Ovary (tissue), 7 donors: ENCODE measurements at regions not wholly inside any gene's neighbourhood (a gene's known extent, or its start where the extent isn't known, plus 50 kb on each side); places are given as distances from the start of the nearest gene placed in this dataset.

Experiments
- DNase-seq, 5 donors: peaks; one replicate each; pipeline ENCODE4 v3.0.0-alpha.2; 2019 to 2020
- H3K27ac ChIP-seq, 2 donors: fragments of 200-600 bp; one replicate each; pipeline versions ENCODE4 v1.5.1 to v1.8.0; 2019 to 2022
- H3K27me3 ChIP-seq: fragments of 200-600 bp; one replicate; pipeline ENCODE4 v1.8.0; 2022
- H3K36me3 ChIP-seq: fragments of 200-600 bp; sonication (generic); one replicate; pipeline ENCODE4 v1.5.1; 2019
- H3K4me1 ChIP-seq: one replicate; pipeline ENCODE4 v1.8.1; 2013; ENCODE audit warnings: mild to moderate bottlenecking, moderate library complexity; ENCODE audit not compliant: insufficient read depth
- H3K4me3 ChIP-seq: fragments of 200-600 bp; sonication (generic); one replicate; pipeline ENCODE4 v1.5.1; 2017
- H3K9me3 ChIP-seq, 2 donors: fragments of 200-600 bp in 1 of 2; sonication (generic) in 1 of 2; one replicate each; pipeline versions ENCODE4 v1.5.1 to v1.8.1; 2013 to 2019; ENCODE audit warnings: mild to moderate bottlenecking in 1 of 2, moderate library complexity in 1 of 2
- EP300 ChIP-seq: sonication (generic); formaldehyde crosslinking; IDR thresholded peaks from one replicate; pipeline ENCODE4 v1.6.1; 2017; ENCODE audit warnings: antibody characterized with exemption
- POLR2A ChIP-seq: fragments of 450-650 bp; IDR thresholded peaks from one replicate; pipeline ENCODE4 v1.6.1; 2017; ENCODE audit warnings: antibody characterized with exemption, mild to moderate bottlenecking, moderate library complexity
- WGBS, 3 donors: extraction: QIAGEN DNeasy Blood & Tissue Kit in 1 of 3; methylation state at CpG; one replicate each; pipeline versions ENCODE4 v1.1.5 to v1.1.7; 2013 to 2017; 5-methylcytosine and 5-hydroxymethylcytosine counted together
- intact Hi-C, 4 donors: fragments of 100-400 bp; cut with DNase I; formaldehyde crosslinking; loops; one replicate each; pipeline versions ENCODE4 v1.11.0 to v1.15.1; 2022 to 2023
- TF ChIP-seq, protein P1 (sequence below), 3 donors: fragments of 450-650 bp in 2 of 3; fragments of 200-600 bp in 1 of 3; IDR thresholded peaks; one replicate each; pipeline versions ENCODE4 v1.5.1 to v1.8.0; 2016 to 2022; ENCODE audit warnings: antibody characterized with exemption in 3 of 3, mild to moderate bottlenecking in 1 of 3
- donor health status: DM: no; HTN: no; CAD: no; lungs with moderate emphysema.
- donor health status: DM: no; HTN: no; CAD: no.
- donor health status: Bipolar disorder and iron deficiency.
- donor health status: DM: no; HTN: no; CAD: no.
- donor health status: DM: yes; HTN: yes; CAD: no.

DNA sequence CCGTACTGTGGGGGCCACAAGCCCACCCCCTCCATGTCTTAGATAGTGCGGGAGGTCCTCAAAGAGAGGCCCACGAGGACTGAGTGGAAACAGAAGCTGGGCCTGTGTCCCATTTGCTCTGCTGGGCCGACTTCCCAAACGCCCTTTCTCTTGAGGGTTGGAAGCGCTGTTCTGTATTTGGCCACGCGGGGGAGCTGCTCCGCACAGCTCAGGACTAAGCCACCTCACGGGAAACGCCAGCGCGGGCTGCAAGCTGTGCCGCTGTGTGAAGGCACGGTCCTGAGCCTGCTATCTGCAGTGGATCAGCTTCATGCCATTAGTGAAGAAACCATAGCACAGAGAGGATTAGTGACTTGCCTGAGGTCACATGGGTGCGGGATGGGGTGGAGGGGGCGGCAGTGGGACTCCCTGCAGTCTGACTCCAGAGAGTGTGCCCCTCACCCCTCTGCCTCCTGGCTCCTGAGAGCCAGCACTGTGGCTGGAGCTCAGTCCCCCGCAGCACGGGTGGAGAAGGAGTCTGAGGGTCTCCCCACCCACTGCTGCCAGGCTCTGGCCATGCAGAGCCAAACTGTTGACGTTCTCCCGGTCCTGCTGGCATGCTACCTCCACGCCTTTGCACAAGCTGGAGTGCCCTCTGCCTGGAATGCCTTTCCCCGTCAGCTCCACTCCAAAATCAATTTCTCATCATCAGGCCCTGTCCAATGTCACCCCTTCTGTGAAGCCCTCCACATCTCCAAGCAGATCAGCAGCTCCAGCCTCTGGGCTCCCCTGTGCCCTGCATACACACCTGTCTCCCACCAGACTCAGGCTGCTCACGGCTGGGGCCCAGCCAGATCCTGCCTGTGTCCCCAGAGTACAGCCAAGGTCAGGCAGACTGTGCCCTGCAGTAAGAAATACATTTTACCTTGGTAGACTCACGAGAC is 51.5 kb upstream of the LRRC32 start:
- 11 to 14% (median 11%) methylated on average over 25 of the region's 25 CpGs for WGBS, 3 donors
- H3K4me1 ChIP-seq: no peaks in the 10 kb centered on the region
- TF ChIP-seq EP300 (no peak), POLR2A (no peak)
- TF ChIP-seq, protein P1, sequence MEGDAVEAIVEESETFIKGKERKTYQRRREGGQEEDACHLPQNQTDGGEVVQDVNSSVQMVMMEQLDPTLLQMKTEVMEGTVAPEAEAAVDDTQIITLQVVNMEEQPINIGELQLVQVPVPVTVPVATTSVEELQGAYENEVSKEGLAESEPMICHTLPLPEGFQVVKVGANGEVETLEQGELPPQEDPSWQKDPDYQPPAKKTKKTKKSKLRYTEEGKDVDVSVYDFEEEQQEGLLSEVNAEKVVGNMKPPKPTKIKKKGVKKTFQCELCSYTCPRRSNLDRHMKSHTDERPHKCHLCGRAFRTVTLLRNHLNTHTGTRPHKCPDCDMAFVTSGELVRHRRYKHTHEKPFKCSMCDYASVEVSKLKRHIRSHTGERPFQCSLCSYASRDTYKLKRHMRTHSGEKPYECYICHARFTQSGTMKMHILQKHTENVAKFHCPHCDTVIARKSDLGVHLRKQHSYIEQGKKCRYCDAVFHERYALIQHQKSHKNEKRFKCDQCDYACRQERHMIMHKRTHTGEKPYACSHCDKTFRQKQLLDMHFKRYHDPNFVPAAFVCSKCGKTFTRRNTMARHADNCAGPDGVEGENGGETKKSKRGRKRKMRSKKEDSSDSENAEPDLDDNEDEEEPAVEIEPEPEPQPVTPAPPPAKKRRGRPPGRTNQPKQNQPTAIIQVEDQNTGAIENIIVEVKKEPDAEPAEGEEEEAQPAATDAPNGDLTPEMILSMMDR (IDR thresholded peaks at IDR 0.05): peak; percentile 76 to 87 (median 76)
- H3K9me3 ChIP-seq: no peaks in the 10 kb centered on the region
- H3K27ac ChIP-seq: no peak overlapping the region
- no peaks in the 10 kb centered on the region for H3K36me3 ChIP-seq
- peak; percentile 70 to 91 (median 85) for DNase-seq
- no peaks in the 10 kb centered on the region for H3K27me3 ChIP-seq
- H3K4me3 ChIP-seq: no peak overlapping the region
- intact Hi-C loops: no loop called here

DNA sequence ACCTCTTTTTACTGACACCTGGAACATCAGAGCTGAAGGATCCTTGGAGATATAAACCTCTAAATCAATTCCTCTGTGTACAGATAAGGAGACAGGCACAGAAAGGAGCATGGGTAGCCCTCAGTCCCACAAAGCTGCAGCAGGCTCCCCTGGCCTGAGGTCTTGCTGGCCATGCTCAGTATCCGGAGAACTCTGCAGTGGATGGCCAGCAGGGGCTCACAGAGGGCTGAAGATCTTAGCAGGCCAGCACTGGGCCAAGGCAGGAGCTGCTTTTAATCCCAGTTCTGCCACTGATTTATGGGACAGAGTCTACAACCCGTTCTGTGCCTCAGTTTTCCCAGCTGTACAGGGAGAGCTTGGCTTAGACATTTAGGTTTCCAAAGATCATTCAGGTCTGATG is 52.6 kb upstream of the LRRC32 start:
- Histone ChIP-seq H3K36me3 (no peaks in the 10 kb centered on the region), H3K4me3 (no peak overlapping the region), H3K9me3 (no peaks in the 10 kb centered on the region), H3K27me3 (no peaks in the 10 kb centered on the region), H3K27ac (no peak overlapping the region), H3K4me1 (no peaks in the 10 kb centered on the region)
- no peak for DNase-seq
- intact Hi-C loops: no loop called here
- 52 to 58% (median 54%) methylated on average over 2 of the region's 2 CpGs for WGBS, 3 donors
- TF ChIP-seq POLR2A (no peak), EP300 (no peak)
- TF ChIP-seq, protein P1 (IDR thresholded peaks at IDR 0.05): no peak

DNA sequence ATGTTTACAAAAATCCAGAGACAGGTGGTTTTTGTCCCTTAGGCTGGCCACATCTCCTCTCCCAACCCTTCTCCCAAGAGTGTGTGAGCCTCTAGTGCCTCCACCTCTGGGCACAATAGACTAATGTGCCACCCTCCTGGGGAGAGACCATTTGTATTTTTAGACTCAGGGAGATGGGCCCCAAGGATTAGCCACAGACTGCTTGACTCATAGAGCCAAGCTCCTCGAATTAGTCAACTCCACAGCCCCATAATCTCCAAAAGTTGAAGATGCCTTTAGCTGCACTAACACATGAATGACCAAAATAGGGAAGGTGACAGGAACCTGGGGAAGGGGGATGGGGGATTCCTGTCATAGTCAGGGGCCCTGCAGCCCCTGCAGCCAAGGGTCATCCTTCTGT is 53.0 kb upstream of the LRRC32 start:
- no peaks in the 10 kb centered on the region for H3K36me3 ChIP-seq
- whole genome bisulfite sequencing, 3 donors: 50 to 92% (median 61%) methylated on average over 1 of the region's 1 CpG
- no peak for DNase-seq
- H3K27me3 ChIP-seq: no peaks in the 10 kb centered on the region
- no peak for TF ChIP-seq EP300
- TF ChIP-seq POLR2A: no peak
- TF ChIP-seq, protein P1 (IDR thresholded peaks at IDR 0.05): no peak
- H3K4me3 ChIP-seq: no peak overlapping the region
- H3K27ac ChIP-seq: no peak overlapping the region
- H3K9me3 ChIP-seq: no peaks in the 10 kb centered on the region
- intact Hi-C loops: no loop called here
- H3K4me1 ChIP-seq: no peaks in the 10 kb centered on the region

DNA sequence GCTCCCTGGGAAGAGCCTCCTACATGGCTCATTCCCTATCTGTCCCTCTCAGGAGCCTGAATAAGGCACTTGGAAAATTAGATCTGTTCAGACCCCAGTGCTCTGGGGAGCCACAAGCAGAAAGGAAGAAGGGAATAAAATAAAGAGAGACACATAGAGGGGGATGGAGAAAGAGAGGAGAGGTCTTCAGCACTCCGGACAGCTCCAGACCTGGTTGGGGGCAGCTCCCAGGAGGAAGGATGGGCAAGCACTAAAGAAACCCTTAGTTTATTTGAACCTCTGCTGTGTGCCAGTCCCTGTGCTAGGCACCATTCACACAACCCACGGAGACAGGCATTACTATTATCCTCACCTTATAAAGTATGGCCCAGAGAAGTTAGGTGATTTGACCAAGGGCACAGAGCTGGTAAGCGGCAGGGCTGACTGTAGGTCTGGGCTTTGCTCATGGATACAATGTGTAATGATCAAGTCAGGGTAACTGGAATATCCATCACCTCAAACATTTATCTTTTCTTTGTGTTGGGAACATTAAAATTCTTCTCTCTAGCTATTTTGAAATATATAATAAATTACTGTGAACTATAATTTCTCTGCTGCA is 53.7 kb upstream of the LRRC32 start:
- 34 to 43% (median 42%) methylated on average over 3 of the region's 3 CpGs for WGBS, 3 donors
- no peaks in the 10 kb centered on the region for H3K9me3 ChIP-seq
- no peak overlapping the region for H3K27ac ChIP-seq
- DNase-seq: no peak
- intact Hi-C loops: no loop called here
- H3K27me3 ChIP-seq: no peaks in the 10 kb centered on the region
- TF ChIP-seq POLR2A (no peak), EP300 (no peak)
- TF ChIP-seq, protein P1 (IDR thresholded peaks at IDR 0.05): no peak
- H3K4me3 ChIP-seq: no peak overlapping the region
- H3K36me3 ChIP-seq: no peaks in the 10 kb centered on the region
- no peaks in the 10 kb centered on the region for H3K4me1 ChIP-seq
